ENCODE measurements at regions not wholly inside any gene's neighbourhood (a gene's known extent, or its start where the extent isn't known, plus 50 kb on each side); places are given as distances from the start of the nearest gene placed in this dataset.

- no peak overlapping the region for H3K4me3 ChIP-seq (ENCODE audit: low read length)
- no peaks in the 10 kb centered on the region for H3K4me1 ChIP-seq (ENCODE audit: control insufficient read depth, low read length)
- no peaks in the 10 kb centered on the region for H3K79me2 ChIP-seq (ENCODE audit: control insufficient read depth, low read length)
- H3F3A ChIP-seq (ENCODE audit: control insufficient read depth, insufficient read depth), result no peaks in the 10 kb centered on the region
- no peak for TF ChIP-seq CTCF (IDR thresholded peaks at IDR 0.05; ENCODE audit: low read depth, low read length, poor library complexity, severe bottlenecking)
- no peak for TF ChIP-seq EZH2phosphoT487 (IDR thresholded peaks at IDR 0.05; ENCODE audit: borderline replicate concordance, low read length)
- H3K9me3 ChIP-seq (ENCODE audit: control insufficient read depth, insufficient read depth, low read length), result no peaks in the 10 kb centered on the region; the same call in 1 of the 2 replicates
- no peaks in the 10 kb centered on the region for H3K27me3 ChIP-seq (ENCODE audit: control insufficient read depth, low read length)
- no peaks in the 10 kb centered on the region for H3K9me2 ChIP-seq (replicated peaks; ENCODE audit: control insufficient read depth, low read length)
- no peak overlapping the region for H3K27ac ChIP-seq (ENCODE audit: low read depth, low read length)
- no peaks in the 10 kb centered on the region for H3K36me3 ChIP-seq (ENCODE audit: control insufficient read depth, low read length)
- no peak overlapping the region for H3K4me2 ChIP-seq (ENCODE audit: low read length)
- H4K20me1 ChIP-seq (ENCODE audit: control insufficient read depth, insufficient read depth, low read depth, low read length), result no peaks in the 10 kb centered on the region
Observed at GRCh38 chr3:39748002-39748401, 61.4 kb upstream of the MYRIP start.

- Histone ChIP-seq H3F3A (ENCODE audit: control insufficient read depth, insufficient read depth) (no peaks in the 10 kb centered on the region), H4K20me1 (ENCODE audit: control insufficient read depth, insufficient read depth, low read depth, low read length) (no peaks in the 10 kb centered on the region), H3K79me2 (ENCODE audit: control insufficient read depth, low read length) (no peaks in the 10 kb centered on the region), H3K9me2 (replicated peaks; ENCODE audit: control insufficient read depth, low read length) (no peaks in the 10 kb centered on the region), H3K27me3 (ENCODE audit: control insufficient read depth, low read length) (no peaks in the 10 kb centered on the region), H3K4me1 (ENCODE audit: control insufficient read depth, low read length) (no peaks in the 10 kb centered on the region), H3K4me2 (ENCODE audit: low read length) (no peak overlapping the region), H3K27ac (ENCODE audit: low read depth, low read length) (no peak overlapping the region), H3K36me3 (ENCODE audit: control insufficient read depth, low read length) (no peaks in the 10 kb centered on the region), H3K4me3 (ENCODE audit: low read length) (no peak overlapping the region), H3K9me3 (ENCODE audit: control insufficient read depth, insufficient read depth, low read length) (no peaks in the 10 kb centered on the region; the same call in 1 of the 2 replicates)
- TF ChIP-seq CTCF (IDR thresholded peaks at IDR 0.05; ENCODE audit: low read depth, low read length, poor library complexity, severe bottlenecking), result no peak
- TF ChIP-seq EZH2phosphoT487 (IDR thresholded peaks at IDR 0.05; ENCODE audit: borderline replicate concordance, low read length), result no peak
Observed at GRCh38 chr3:39748763-39749162, 60.6 kb upstream of the MYRIP start.

- Histone ChIP-seq H3K4me1 (ENCODE audit: control insufficient read depth, low read length) (no peaks in the 10 kb centered on the region), H3F3A (ENCODE audit: control insufficient read depth, insufficient read depth) (no peaks in the 10 kb centered on the region), H3K27ac (ENCODE audit: low read depth, low read length) (no peak overlapping the region), H3K79me2 (ENCODE audit: control insufficient read depth, low read length) (no peaks in the 10 kb centered on the region), H3K36me3 (ENCODE audit: control insufficient read depth, low read length) (no peaks in the 10 kb centered on the region), H3K4me3 (ENCODE audit: low read length) (no peak overlapping the region), H3K9me2 (replicated peaks; ENCODE audit: control insufficient read depth, low read length) (no peaks in the 10 kb centered on the region), H3K4me2 (ENCODE audit: low read length) (no peak overlapping the region), H3K9me3 (ENCODE audit: control insufficient read depth, insufficient read depth, low read length) (no peaks in the 10 kb centered on the region), H3K27me3 (ENCODE audit: control insufficient read depth, low read length) (no peaks in the 10 kb centered on the region), H4K20me1 (ENCODE audit: control insufficient read depth, insufficient read depth, low read depth, low read length) (no peaks in the 10 kb centered on the region)
- no peak for TF ChIP-seq EZH2phosphoT487 (IDR thresholded peaks at IDR 0.05; ENCODE audit: borderline replicate concordance, low read length)
- TF ChIP-seq CTCF (IDR thresholded peaks at IDR 0.05; ENCODE audit: low read depth, low read length, poor library complexity, severe bottlenecking), result no peak
Observed at GRCh38 chr3:39750712-39751111, 58.7 kb upstream of the MYRIP start.

GRCh38 chr3:39751286-39751685 lies 58.1 kb upstream of the MYRIP start:
- Histone ChIP-seq H3K4me2 (ENCODE audit: low read length) (no peak overlapping the region), H3K27me3 (ENCODE audit: control insufficient read depth, low read length) (no peaks in the 10 kb centered on the region), H3K4me3 (ENCODE audit: low read length) (no peak overlapping the region), H3K27ac (ENCODE audit: low read depth, low read length) (no peak overlapping the region), H3K36me3 (ENCODE audit: control insufficient read depth, low read length) (no peaks in the 10 kb centered on the region), H3K4me1 (ENCODE audit: control insufficient read depth, low read length) (no peaks in the 10 kb centered on the region), H3K9me3 (ENCODE audit: control insufficient read depth, insufficient read depth, low read length) (no peaks in the 10 kb centered on the region), H4K20me1 (ENCODE audit: control insufficient read depth, insufficient read depth, low read depth, low read length) (no peaks in the 10 kb centered on the region), H3K9me2 (replicated peaks; ENCODE audit: control insufficient read depth, low read length) (no peaks in the 10 kb centered on the region), H3K79me2 (ENCODE audit: control insufficient read depth, low read length) (no peaks in the 10 kb centered on the region), H3F3A (ENCODE audit: control insufficient read depth, insufficient read depth) (no peaks in the 10 kb centered on the region)
- TF ChIP-seq EZH2phosphoT487 (IDR thresholded peaks at IDR 0.05; ENCODE audit: borderline replicate concordance, low read length) (no peak), CTCF (IDR thresholded peaks at IDR 0.05; ENCODE audit: low read depth, low read length, poor library complexity, severe bottlenecking) (no peak)

Data from DOHH2 (cell line).